SJCRH30 (cell line): ENCODE measurements at regions not wholly inside any gene's neighbourhood (a gene's known extent, or its start where the extent isn't known, plus 50 kb on each side); places are given as distances from the start of the nearest gene placed in this dataset.

Experiments used
- DNase-seq, 2 experiments: peaks; one replicate each; pipeline ENCODE4 v3.0.0-alpha.2; 2015 to 2020
- H3K27ac ChIP-seq: fragments of 250-450 bp; sonication (Bioruptor Pico); 2 replicates; pipeline ENCODE4 v1.5.1; 2020; ENCODE audit warnings: mild to moderate bottlenecking, moderate library complexity
- H3K27me3 ChIP-seq: fragments of 250-450 bp; sonication (Bioruptor Pico); 2 replicates; pipeline ENCODE4 v1.5.1; 2020; ENCODE audit warnings: mild to moderate bottlenecking, moderate library complexity
- H3K36me3 ChIP-seq: fragments of 250-450 bp; sonication (Bioruptor Pico); 2 replicates; pipeline ENCODE4 v1.5.1; 2020; ENCODE audit warnings: mild to moderate bottlenecking, moderate library complexity
- H3K4me1 ChIP-seq: fragments of 250-450 bp; sonication (Bioruptor Pico); 2 replicates; pipeline ENCODE4 v1.5.1; 2020; ENCODE audit warnings: mild to moderate bottlenecking, moderate library complexity
- H3K4me3 ChIP-seq: fragments of 250-450 bp; sonication (Bioruptor Pico); 2 replicates; pipeline ENCODE4 v1.5.1; 2020; ENCODE audit warnings: mild to moderate bottlenecking, moderate library complexity
- H3K9me3 ChIP-seq: fragments of 250-450 bp; sonication (Bioruptor Pico); replicated peaks from 2 replicates; pipeline ENCODE4 v1.5.1; 2020; ENCODE audit warnings: mild to moderate bottlenecking, moderate library complexity

DNA sequence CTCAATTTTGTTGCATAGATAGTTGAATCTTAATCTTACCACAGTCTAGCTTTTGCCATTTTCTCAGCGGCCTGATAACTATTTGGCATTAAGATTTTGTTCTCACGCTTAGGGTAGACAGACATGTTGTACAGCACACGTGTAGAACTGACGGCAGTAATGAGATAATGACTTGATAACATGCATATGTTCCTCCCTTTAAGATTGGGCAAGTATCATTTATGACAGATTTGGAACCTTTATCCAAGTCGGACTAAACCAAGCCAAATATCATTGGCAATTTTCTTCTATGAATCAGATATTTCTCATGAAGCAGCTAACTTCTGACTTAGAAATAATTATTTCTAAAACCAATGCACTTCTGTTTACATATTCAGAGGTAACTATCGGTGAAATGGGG lies 205.5 kb downstream of the NDFIP2 start:
- H3K4me1 ChIP-seq, result peaks cover 19% of the 10 kb centered on the region
- no peaks in the 10 kb centered on the region for H3K27me3 ChIP-seq
- no peak overlapping the region for H3K27ac ChIP-seq
- no peak overlapping the region for H3K4me3 ChIP-seq
- no peaks in the 10 kb centered on the region for H3K36me3 ChIP-seq
- no peak for DNase-seq
- H3K9me3 ChIP-seq, result peaks cover 4% of the 10 kb centered on the region; the same call in 1 of the 2 replicates

DNA sequence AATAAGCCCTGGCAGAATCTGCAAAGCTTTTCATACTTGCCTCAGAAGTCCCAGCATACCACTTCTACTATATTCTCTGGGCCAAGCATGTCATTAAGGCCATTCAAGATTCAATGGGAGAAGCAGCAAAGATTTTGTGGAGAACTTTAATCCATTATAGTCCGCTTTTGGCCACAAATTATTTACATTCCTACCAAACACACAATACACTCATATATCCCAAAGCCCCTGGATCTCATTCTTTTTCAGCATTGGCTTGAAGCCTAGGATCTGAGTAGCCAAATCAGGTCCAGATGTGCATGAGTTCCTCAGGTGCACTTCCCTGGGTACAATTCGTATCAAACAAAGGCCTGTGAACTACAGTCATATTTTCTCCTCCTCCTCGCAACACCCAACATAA lies 203.4 kb downstream of the NDFIP2 start:
- no peaks in the 10 kb centered on the region for H3K27me3 ChIP-seq
- no peak for DNase-seq
- H3K4me3 ChIP-seq, result no peak overlapping the region
- H3K36me3 ChIP-seq, result no peaks in the 10 kb centered on the region
- H3K9me3 ChIP-seq, result peaks cover 4% of the 10 kb centered on the region; the same call in 1 of the 2 replicates
- H3K27ac ChIP-seq, result no peak overlapping the region
- peaks cover 19% of the 10 kb centered on the region for H3K4me1 ChIP-seq

DNA sequence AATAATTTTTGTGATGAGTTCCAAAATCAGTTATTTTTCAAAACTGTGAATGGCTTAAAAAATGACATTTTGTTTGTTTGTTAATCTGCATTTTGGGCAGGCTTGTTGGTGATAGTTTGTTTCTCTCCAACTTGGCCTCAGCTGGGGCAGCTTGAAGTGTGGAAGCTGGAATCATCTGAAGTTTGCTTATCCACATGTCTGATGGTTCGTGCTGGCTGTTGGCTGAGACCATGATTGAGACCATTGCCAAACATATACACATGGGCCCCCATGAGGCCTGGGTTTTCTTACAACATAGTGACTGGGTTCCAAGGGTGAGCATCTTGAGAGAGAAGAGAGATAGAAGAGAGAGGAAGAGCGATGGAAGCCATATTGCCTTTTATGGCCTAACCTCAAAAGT lies 201.2 kb downstream of the NDFIP2 start:
- peaks cover 19% of the 10 kb centered on the region for H3K4me1 ChIP-seq
- H3K27ac ChIP-seq, result no peak overlapping the region
- H3K9me3 ChIP-seq, result peaks cover 4% of the 10 kb centered on the region; the same call in 1 of the 2 replicates
- H3K4me3 ChIP-seq, result no peak overlapping the region
- H3K36me3 ChIP-seq, result no peaks in the 10 kb centered on the region
- DNase-seq, result no peak
- no peaks in the 10 kb centered on the region for H3K27me3 ChIP-seq

DNA sequence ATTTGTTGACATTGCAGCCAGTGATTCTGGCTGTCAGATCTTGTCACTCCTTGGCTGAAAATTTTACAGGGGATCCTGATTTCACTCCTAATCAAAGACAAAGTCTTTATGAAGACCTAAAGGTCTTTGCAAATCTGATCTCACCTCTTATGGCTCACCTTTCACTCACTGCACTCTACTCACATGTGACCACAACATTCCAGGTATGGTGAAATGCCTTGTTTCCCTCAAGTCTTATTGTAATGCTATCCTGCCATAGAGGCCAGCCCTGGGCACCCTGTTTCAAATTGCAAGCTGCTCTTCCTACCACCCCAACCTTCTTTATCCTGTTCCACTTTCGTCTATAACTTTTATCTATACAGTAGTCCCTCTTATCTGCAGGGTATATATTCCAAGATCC lies 200.1 kb downstream of the NDFIP2 start:
- peaks cover 4% of the 10 kb centered on the region; the same call in 1 of the 2 replicates for H3K9me3 ChIP-seq

DNA sequence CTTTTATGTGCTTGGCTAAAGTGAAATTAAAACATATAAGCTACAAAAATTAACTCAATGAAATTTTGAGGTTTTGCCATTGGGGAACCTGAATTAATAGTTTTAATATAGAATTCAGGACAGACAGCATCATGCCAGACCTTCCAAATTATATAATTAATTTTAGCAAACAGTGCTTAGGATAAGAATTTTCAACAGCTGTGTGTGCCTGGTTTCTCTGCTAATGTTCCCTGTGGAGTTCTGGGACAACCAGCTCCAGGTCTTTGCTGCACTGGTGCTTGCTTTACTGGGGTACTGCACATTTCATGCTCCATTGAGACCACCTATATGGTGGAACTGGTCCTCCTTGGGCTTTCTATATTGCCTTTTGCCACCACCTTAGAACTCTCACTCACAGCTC lies 199.5 kb downstream of the NDFIP2 start:
- Histone ChIP-seq H3K4me3 (no peak overlapping the region), H3K27ac (peak overlapping the region; percentile 18), H3K36me3 (no peaks in the 10 kb centered on the region), H3K9me3 (peaks cover 4% of the 10 kb centered on the region; the same call in 1 of the 2 replicates), H3K4me1 (peaks cover 19% of the 10 kb centered on the region), H3K27me3 (no peaks in the 10 kb centered on the region)
- DNase-seq, result peak in 1 of 2 experiments; percentile 29

More for the DNA sequence above, 200.1 kb downstream of the NDFIP2 start:
- Histone ChIP-seq H3K36me3 (no peaks in the 10 kb centered on the region), H3K4me3 (no peak overlapping the region), H3K27me3 (no peaks in the 10 kb centered on the region), H3K4me1 (peaks cover 19% of the 10 kb centered on the region), H3K27ac (peak overlapping the region; percentile 3; the same call in 1 of the 2 replicates)
- no peak for DNase-seq

DNA sequence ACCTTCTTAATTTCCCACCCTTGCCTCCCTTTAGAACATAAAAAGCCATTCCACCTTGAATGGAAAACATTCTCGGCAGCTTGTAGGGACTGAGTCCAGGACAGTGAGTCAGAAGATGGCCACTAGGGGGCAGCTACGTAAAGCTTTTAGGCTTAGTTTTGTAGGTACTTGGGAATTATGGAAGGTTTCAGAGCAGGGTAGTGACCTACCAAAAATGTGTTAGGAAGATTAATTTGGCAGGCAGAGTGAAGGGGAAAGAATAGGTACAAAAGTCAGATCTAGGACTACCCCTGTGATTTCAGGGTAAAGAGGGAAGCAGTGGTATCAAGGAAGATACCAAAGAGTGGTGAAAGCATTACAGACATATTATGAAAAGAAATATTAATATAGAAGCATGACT lies 198.4 kb downstream of the NDFIP2 start:
- no peaks in the 10 kb centered on the region for H3K27me3 ChIP-seq
- peak; percentile 83 to 93 for DNase-seq
- no peak overlapping the region for H3K4me3 ChIP-seq
- no peaks in the 10 kb centered on the region for H3K36me3 ChIP-seq
- peaks cover 4% of the 10 kb centered on the region; the same call in 1 of the 2 replicates for H3K9me3 ChIP-seq
- peak overlapping the region; percentile 18 for H3K27ac ChIP-seq
- peaks cover 14% of the 10 kb centered on the region; the same call in 1 of the 2 replicates for H3K4me1 ChIP-seq

DNA sequence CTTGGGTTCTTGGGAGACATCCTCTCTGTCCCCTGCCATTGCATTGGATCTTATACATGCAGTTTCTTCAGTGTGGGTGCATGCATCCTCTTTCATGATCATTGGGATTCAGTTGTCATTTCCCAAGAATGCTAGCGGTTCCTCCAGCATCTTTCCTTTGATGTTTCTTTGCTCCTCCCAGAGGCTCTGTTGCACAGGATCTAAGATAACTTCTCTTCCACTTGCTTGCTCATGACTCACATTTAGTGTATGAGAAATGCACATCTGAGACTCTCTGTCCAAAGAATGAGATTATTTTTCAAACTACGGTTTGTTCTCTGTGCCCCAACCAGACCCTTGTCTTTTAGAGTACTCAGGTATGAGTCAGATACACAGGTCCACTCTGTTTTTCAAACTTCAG lies 197.1 kb downstream of the NDFIP2 start:
- Histone ChIP-seq H3K9me3 (peaks cover 2% of the 10 kb centered on the region; the same call in 1 of the 2 replicates), H3K36me3 (no peaks in the 10 kb centered on the region), H3K27me3 (no peaks in the 10 kb centered on the region), H3K4me3 (no peak overlapping the region), H3K4me1 (peaks cover 14% of the 10 kb centered on the region; the same call in 1 of the 2 replicates), H3K27ac (no peak overlapping the region)
- peak in 1 of 2 experiments; percentile 22 for DNase-seq

DNA sequence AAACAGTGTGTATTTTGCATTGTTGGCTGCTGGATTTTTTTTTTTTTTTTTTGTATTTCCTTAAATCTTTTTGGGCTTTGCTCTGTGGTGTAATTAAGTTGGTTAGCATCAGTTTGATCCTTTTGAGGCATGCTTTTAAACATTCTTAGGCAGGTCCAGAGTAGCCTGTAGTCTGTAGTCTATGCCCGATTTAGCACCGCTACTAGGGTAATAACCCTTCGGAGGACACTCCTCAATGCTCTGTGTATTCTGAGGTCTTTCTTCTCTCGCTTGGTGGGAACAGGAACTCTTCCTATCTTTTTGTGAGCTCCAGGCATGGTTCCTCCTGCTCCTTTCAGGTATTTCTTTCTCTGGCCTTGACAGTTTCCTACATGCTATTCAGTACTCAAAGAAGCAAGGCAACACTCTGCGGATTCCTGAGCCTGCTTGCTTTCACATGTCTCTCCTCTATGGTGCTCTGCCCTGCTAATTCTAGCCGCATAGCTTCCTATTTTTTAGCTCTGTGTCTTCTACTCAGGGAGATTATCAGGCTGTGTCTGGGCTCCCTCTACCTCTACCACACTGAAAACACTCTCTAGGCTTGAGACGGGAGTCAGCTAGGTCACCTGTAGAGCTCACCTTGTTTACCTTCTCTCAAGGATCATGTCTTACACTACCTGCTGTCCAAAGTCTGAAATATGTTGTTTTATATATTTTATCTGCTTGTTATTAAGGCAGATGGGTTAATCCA lies 195.1 kb downstream of the NDFIP2 start:
- no peak overlapping the region for H3K4me3 ChIP-seq
- no peak for DNase-seq
- no peaks in the 10 kb centered on the region for H3K9me3 ChIP-seq
- no peaks in the 10 kb centered on the region for H3K27me3 ChIP-seq
- peaks cover 13% of the 10 kb centered on the region; the same call in 1 of the 2 replicates for H3K4me1 ChIP-seq
- no peak overlapping the region for H3K27ac ChIP-seq
- H3K36me3 ChIP-seq, result no peaks in the 10 kb centered on the region

DNA sequence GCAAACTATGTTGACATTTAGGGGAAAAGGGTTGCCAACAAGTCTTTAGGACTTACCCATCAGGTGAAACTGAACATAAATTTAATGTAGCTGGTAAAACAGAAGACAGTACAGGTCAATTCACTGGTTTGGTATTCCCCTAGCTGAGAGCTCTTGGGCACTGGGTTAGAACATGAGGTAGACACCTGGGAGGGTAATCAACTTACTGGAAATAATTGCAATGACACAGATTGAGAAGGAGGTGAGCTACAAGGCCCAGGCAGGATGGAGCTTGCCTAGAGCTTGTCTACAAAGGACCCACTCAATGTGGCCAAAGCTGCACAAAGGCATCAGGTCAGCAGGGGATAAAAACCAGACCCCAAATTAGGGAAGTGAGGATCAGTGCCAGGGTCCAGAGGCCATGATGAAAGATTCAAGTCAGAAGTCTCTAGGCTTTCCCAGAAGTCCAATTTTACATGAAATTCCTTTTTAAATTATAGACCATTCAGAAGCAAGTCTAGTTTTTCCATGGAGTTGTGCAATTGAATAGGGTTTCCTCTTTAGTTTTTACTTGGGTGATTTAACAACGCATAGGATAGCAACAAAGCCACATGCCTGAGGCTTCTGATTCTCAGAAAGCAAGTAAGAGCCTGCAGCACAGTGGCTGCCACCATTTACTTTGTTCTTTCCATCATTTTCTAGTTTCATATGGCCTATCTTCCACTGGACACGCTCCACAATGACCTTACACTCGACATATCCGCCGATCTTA lies 194.0 kb downstream of the NDFIP2 start:
- Histone ChIP-seq H3K4me3 (no peak overlapping the region), H3K4me1 (peaks cover 2% of the 10 kb centered on the region; the same call in 1 of the 2 replicates), H3K36me3 (no peaks in the 10 kb centered on the region), H3K27ac (no peak overlapping the region), H3K27me3 (no peaks in the 10 kb centered on the region), H3K9me3 (no peaks in the 10 kb centered on the region)
- DNase-seq, result peak in 1 of 2 experiments; percentile 16

DNA sequence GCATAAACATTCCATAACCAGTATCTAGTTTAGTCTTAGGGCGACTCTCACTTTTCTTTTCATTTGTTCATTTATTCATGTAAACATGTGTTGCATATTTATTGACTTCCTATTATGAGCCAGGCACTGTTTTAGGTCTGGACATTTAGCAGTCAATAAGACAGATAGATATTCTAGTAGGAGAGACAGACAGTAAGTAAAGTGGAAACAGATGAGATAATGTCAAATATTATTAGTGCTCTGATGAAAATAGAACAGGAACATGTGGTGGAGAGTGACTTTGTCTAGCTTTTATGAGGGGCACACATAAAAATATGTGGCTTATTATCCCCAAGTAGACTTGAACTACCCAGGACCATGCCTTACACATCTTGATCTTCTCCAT lies 193.0 kb downstream of the NDFIP2 start:
- no peak for DNase-seq
- H3K4me1 ChIP-seq, result no peaks in the 10 kb centered on the region; the same call in 1 of the 2 replicates
- H3K9me3 ChIP-seq, result no peaks in the 10 kb centered on the region
- no peak overlapping the region for H3K4me3 ChIP-seq
- H3K27ac ChIP-seq, result no peak overlapping the region
- H3K27me3 ChIP-seq, result no peaks in the 10 kb centered on the region
- no peaks in the 10 kb centered on the region for H3K36me3 ChIP-seq

DNA sequence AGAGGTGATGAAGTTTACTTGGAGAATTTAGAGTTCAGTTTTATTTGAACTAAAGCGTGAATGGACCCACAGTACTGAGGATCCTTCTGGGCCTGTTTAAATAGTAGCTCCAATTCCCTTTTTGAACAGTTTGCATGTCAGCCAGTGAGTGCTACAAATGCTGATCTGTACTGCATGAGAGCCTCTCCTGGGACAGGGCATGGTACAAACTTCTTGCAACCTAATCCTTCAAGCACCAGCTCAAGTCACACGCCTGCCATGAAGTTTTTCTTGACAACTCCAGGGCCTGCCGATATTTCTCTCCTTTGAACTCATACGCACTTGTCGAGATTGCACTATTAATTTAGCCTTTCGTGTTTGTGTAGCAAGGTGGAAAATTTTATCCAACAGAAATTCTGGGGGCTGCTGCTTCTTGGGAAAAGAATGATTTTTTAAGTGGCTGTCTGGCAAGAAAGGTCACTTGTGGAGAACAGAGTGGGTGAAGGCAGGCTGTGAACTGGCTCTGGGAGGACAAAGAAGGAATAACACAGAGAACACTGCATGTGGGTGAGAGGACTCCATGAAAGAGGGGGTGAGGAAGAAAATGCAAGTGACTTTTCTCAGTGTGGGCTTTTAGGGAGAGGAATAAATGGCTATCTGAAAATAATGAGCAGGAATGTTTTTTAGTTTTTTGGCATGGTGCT lies 192.5 kb downstream of the NDFIP2 start:
- Histone ChIP-seq H3K27me3 (no peaks in the 10 kb centered on the region), H3K27ac (no peak overlapping the region)
- no peak for DNase-seq

DNA sequence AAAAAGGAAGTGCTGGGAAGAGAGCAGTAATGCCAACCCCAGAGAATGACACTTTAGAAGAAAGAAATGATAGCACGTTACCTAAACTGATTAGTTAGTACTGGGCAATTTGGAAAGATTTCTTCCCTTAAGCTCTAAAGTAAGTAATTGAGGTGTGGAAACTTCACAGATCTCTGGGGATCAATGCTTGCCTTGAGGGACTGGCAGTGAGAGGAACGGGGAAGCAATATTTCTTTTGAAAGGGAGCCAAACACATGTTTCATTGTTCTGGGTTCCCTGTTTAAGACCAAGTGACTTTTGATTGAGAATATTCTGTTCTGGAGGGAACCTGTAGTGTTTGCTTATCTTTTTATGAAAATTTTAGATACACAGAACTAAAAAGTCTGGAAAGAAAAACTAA lies 190.5 kb downstream of the NDFIP2 start:
- Histone ChIP-seq H3K36me3 (no peaks in the 10 kb centered on the region), H3K4me1 (no peaks in the 10 kb centered on the region), H3K4me3 (no peak overlapping the region), H3K27ac (no peak overlapping the region), H3K9me3 (no peaks in the 10 kb centered on the region), H3K27me3 (no peaks in the 10 kb centered on the region)
- DNase-seq, result peak in 1 of 2 experiments; percentile 21

More for the DNA sequence above, 192.5 kb downstream of the NDFIP2 start:
- no peak overlapping the region for H3K4me3 ChIP-seq
- no peaks in the 10 kb centered on the region for H3K36me3 ChIP-seq
- H3K4me1 ChIP-seq, result no peaks in the 10 kb centered on the region; the same call in 1 of the 2 replicates
- no peaks in the 10 kb centered on the region for H3K9me3 ChIP-seq

DNA sequence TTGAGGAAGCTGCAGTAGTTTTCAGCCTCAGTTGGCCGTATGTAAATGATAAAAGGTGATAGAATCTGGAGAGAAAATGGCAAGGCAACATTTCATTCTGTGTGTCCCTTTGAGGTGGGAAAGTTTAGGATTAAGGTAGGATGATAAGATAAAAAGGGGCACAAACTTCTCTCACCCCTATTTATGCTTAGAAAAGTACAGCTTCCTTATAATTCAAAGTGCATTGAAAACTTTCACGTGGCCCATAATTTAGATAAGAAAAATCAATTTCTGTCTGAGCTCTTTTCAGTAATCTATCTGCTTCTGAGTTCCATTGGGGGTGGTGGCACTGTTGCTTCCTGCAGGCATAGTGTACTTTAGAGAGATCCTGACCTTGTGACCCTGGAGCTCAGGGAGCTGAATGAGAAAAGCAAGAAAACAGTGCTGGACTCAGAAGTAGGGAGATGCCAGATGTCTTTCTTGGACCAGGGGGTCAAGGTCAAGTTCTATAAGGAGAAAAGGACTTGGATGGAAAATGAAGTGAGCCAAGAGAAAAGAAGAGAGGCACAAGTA lies 187.3 kb downstream of the NDFIP2 start:
- H3K4me3 ChIP-seq, result no peak overlapping the region
- DNase-seq, result no peak

DNA sequence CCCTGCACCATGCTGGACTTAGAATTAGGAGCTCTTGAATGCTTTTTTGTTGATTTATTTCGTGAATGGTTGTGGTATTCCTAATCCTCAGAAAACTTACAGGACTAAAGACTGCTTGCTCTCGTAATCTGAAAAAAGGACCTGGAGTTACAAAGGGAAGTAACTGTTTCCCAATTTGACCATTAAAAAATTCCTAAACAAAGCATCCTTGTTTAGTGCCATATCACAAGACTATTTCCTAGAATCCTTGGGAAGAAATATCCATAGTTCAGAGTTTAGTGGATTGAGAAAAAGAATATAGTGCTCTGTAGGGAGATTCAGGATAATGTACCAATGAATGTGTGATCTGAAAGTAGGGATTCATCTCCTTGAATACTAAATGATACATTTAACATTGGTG lies 186.8 kb downstream of the NDFIP2 start:
- Histone ChIP-seq H3K9me3 (no peaks in the 10 kb centered on the region), H3K4me1 (peaks cover 1% of the 10 kb centered on the region), H3K27ac (no peak overlapping the region), H3K36me3 (no peaks in the 10 kb centered on the region), H3K27me3 (no peaks in the 10 kb centered on the region), H3K4me3 (no peak overlapping the region)
- no peak for DNase-seq

More for the DNA sequence above, 187.3 kb downstream of the NDFIP2 start:
- Histone ChIP-seq H3K36me3 (no peaks in the 10 kb centered on the region), H3K4me1 (no peaks in the 10 kb centered on the region), H3K9me3 (no peaks in the 10 kb centered on the region), H3K27ac (no peak overlapping the region), H3K27me3 (no peaks in the 10 kb centered on the region)
